ENCODE measurements at regions not wholly inside any gene's neighbourhood (a gene's known extent, or its start where the extent isn't known, plus 50 kb on each side); places are given as distances from the start of the nearest gene placed in this dataset.
"Not testable (repeated sequence)": the region's sequence is repeated elsewhere in the genome, so short reads cannot be mapped to it uniquely, and the experiment has no call there.

DNA sequence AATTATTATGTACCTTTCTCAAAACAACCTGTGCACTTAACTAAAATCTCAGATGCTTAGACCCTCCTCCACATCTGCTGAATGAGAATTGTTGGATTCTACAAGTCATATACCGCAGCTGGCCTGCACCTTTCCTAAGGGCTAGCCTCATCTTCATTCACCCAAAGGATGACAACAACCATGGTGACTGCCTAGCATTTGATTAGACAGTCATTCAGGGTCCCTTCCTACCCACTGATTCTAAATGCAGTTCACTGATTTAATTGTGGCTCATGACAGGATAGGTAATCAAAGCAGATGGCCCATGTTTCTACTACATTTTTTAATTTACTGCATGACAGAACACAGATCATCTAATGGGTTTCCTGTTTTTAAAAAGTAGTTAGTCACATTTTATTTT lies 551.9 kb upstream of the SLC10A2 start:
- Histone ChIP-seq H3K4me3 (ENCODE audit: low read length) (no peak overlapping the region), H3K4me2 (ENCODE audit: low read length) (no peak overlapping the region), H3K4me1 (ENCODE audit: control insufficient read depth, insufficient read depth, low read length) (no peaks in the 10 kb centered on the region), H3K9ac (ENCODE audit: low read depth, low read length) (no peak overlapping the region), H3K9me3 (replicated peaks; ENCODE audit: low read length) (no peaks in the 10 kb centered on the region), H3K27me3 (ENCODE audit: control insufficient read depth, insufficient read depth, low read length) (no peaks in the 10 kb centered on the region), H3K36me3 (ENCODE audit: insufficient read depth, low read length) (no peaks in the 10 kb centered on the region)

DNA sequence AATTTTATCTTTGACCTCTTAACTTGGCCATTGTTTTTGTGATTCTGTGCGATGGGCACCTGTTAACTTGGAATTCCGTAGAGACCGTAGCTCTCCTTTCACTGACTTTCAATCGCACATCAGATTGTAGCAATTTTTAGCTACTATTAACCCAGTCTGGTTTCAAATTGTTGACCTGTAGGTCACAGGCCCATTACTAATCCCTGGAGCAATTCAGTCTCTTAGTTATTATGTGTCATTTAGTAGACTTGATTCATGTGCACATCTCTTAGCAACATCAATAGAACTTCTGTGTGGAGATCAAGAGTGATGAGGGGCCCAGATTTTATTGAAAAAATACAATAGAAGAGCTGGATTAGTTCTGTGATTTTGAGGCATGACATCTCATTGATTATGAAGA lies 549.6 kb upstream of the SLC10A2 start:
- H3K27me3 ChIP-seq (ENCODE audit: control insufficient read depth, insufficient read depth, low read length), result no peaks in the 10 kb centered on the region
- no peaks in the 10 kb centered on the region for H3K4me1 ChIP-seq (ENCODE audit: control insufficient read depth, insufficient read depth, low read length)
- no peak overlapping the region for H3K4me2 ChIP-seq (ENCODE audit: low read length)
- H3K4me3 ChIP-seq (ENCODE audit: low read length), result no peak overlapping the region
- no peaks in the 10 kb centered on the region for H3K9me3 ChIP-seq (replicated peaks; ENCODE audit: low read length)
- no peaks in the 10 kb centered on the region for H3K36me3 ChIP-seq (ENCODE audit: insufficient read depth, low read length)
- H3K9ac ChIP-seq (ENCODE audit: low read depth, low read length), result no peak overlapping the region

DNA sequence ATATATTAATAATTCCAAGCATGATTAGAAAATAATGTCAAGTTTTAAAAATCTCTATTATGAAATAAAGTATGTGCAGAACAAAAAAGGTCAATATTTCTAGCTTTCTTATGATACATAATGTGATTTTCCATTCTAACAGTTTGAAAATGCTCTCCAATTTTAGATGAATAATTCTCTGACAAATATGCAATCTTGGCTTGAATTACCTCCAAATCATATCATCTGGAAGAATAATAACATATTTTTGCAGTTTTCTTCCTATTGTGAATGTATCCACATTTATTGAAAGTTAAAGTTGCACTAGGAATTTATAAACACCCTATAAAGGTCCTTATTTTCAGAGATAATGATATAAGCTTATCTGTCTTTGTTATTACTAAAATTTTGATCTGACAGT lies 548.5 kb upstream of the SLC10A2 start:
- Histone ChIP-seq H3K36me3 (ENCODE audit: insufficient read depth, low read length) (no peaks in the 10 kb centered on the region), H3K4me3 (ENCODE audit: low read length) (no peak overlapping the region), H3K4me2 (ENCODE audit: low read length) (no peak overlapping the region), H3K4me1 (ENCODE audit: control insufficient read depth, insufficient read depth, low read length) (no peaks in the 10 kb centered on the region), H3K9ac (ENCODE audit: low read depth, low read length) (no peak overlapping the region), H3K9me3 (replicated peaks; ENCODE audit: low read length) (no peaks in the 10 kb centered on the region), H3K27me3 (ENCODE audit: control insufficient read depth, insufficient read depth, low read length) (no peaks in the 10 kb centered on the region)

DNA sequence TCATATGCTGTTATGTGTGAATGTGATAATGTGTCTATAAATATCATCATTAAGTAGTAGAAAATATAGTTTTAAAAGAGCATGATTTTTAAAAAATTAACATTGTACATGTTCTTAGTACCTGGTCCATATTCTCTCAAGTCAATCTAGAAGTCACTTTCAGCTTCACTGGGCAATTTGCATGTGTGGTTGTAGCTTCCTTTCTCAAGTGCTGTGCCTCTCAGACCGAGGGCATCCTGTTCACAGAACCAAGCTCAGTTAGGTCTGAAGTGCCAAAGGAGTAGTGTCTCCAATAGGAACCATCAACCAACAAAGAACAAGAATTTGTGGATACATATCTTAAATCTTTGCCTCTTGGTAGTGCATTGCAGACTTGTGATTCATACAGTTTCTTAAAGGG lies 541.8 kb upstream of the SLC10A2 start:
- no peaks in the 10 kb centered on the region for H3K4me1 ChIP-seq (ENCODE audit: control insufficient read depth, insufficient read depth, low read length)
- no peaks in the 10 kb centered on the region for H3K9me3 ChIP-seq (replicated peaks; ENCODE audit: low read length)
- H3K36me3 ChIP-seq (ENCODE audit: insufficient read depth, low read length), result no peaks in the 10 kb centered on the region
- no peak overlapping the region for H3K4me2 ChIP-seq (ENCODE audit: low read length)
- H3K4me3 ChIP-seq (ENCODE audit: low read length), result no peak overlapping the region
- H3K9ac ChIP-seq (ENCODE audit: low read depth, low read length), result no peak overlapping the region
- H3K27me3 ChIP-seq (ENCODE audit: control insufficient read depth, insufficient read depth, low read length), result no peaks in the 10 kb centered on the region

DNA sequence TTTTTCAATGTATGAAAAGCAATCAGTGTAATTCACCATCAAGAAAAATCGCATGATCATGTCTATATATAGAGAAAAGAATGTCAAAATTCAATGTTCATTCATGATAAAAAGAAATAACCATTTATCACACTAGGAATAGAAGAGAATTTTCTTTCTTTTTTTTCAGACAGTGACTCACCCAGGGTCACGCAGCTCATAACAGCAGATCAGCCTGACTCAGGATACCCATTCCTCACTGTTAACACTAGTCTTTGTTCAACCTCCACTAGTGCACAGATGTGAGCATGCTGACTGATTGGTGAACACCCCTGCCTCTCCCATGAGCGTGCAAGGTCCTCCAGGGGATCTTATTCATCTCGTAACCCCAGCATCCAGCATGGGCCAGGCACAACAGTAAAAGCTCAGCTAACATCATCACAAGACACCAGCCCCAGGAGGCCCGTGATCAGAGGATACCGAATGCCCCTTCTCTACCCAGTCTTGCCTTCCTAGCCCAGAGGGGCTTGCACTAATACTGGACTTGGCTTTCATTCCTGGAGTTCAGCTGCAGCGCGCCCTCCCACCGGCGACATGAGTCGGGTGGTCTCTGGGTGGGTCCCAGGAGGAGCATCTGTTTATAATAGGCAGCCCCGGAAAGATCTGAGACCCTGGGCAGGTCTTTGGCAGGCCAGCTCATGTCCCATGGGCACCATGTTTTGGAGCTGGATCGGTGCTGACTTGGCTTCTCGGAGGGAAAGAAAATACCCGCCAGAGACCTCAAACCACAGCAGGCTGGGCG lies 539.5 kb upstream of the SLC10A2 start:
- H3K36me3 ChIP-seq (ENCODE audit: insufficient read depth, low read length), result no peaks in the 10 kb centered on the region
- H3K4me2 ChIP-seq (ENCODE audit: low read length), result no peak overlapping the region
- H3K9ac ChIP-seq (ENCODE audit: low read depth, low read length), result no peak overlapping the region
- H3K4me1 ChIP-seq (ENCODE audit: control insufficient read depth, insufficient read depth, low read length), result no peaks in the 10 kb centered on the region
- no peaks in the 10 kb centered on the region for H3K27me3 ChIP-seq (ENCODE audit: control insufficient read depth, insufficient read depth, low read length)
- no peaks in the 10 kb centered on the region for H3K9me3 ChIP-seq (replicated peaks; ENCODE audit: low read length)
- H3K4me3 ChIP-seq (ENCODE audit: low read length), result no peak overlapping the region

- H3K4me1 ChIP-seq (ENCODE audit: control insufficient read depth, insufficient read depth, low read length); H3K36me3 ChIP-seq (ENCODE audit: insufficient read depth, low read length); H3K4me3 ChIP-seq (ENCODE audit: low read length); H3K9me3 ChIP-seq (replicated peaks; ENCODE audit: low read length); H3K9ac ChIP-seq (ENCODE audit: low read depth, low read length); H3K27me3 ChIP-seq (ENCODE audit: control insufficient read depth, insufficient read depth, low read length); H3K4me2 ChIP-seq (ENCODE audit: low read length): not testable (repeated sequence)
Observed at GRCh38 chr13:103599870-103600269, 533.7 kb upstream of the SLC10A2 start.

GRCh38 chr13:103598671-103599070 lies 532.5 kb upstream of the SLC10A2 start:
- Histone ChIP-seq H3K36me3 (ENCODE audit: insufficient read depth, low read length) (no peaks in the 10 kb centered on the region), H3K9me3 (replicated peaks; ENCODE audit: low read length) (no peaks in the 10 kb centered on the region), H3K4me3 (ENCODE audit: low read length) (no peak overlapping the region), H3K4me2 (ENCODE audit: low read length) (no peak overlapping the region), H3K4me1 (ENCODE audit: control insufficient read depth, insufficient read depth, low read length) (no peaks in the 10 kb centered on the region), H3K9ac (ENCODE audit: low read depth, low read length) (no peak overlapping the region), H3K27me3 (ENCODE audit: control insufficient read depth, insufficient read depth, low read length) (no peaks in the 10 kb centered on the region)

- Histone ChIP-seq H3K4me2 (ENCODE audit: low read length) (no peak overlapping the region), H3K4me3 (ENCODE audit: low read length) (no peak overlapping the region), H3K4me1 (ENCODE audit: control insufficient read depth, insufficient read depth, low read length) (peaks cover 6% of the 10 kb centered on the region), H3K36me3 (ENCODE audit: insufficient read depth, low read length) (no peaks in the 10 kb centered on the region), H3K27me3 (ENCODE audit: control insufficient read depth, insufficient read depth, low read length) (no peaks in the 10 kb centered on the region), H3K9ac (ENCODE audit: low read depth, low read length) (no peak overlapping the region), H3K9me3 (replicated peaks; ENCODE audit: low read length) (no peaks in the 10 kb centered on the region)
Observed at GRCh38 chr13:103573446-103573845, 507.2 kb upstream of the SLC10A2 start.

DNA sequence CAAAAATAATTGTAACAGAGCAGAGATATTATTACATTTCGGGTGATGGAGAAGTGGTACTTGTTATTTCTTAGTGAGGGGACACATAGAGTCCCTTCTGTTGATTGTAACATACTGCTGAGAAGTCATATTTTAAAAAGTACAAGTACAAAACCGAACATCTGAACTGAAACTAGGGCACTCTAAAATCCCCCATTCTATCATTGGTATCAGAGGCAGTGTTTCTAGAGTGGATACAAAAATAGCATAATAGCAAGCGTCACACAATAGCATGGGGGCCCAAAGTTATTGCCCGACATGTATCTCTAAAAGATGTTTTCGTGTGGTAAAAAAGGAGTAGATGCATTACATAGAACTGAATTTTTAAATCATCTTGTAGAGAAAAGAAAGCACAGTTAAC lies 502.1 kb upstream of the SLC10A2 start:
- Histone ChIP-seq H3K4me2 (ENCODE audit: low read length) (no peak overlapping the region), H3K9ac (ENCODE audit: low read depth, low read length) (no peak overlapping the region), H3K36me3 (ENCODE audit: insufficient read depth, low read length) (no peaks in the 10 kb centered on the region), H3K9me3 (replicated peaks; ENCODE audit: low read length) (no peaks in the 10 kb centered on the region), H3K4me1 (ENCODE audit: control insufficient read depth, insufficient read depth, low read length) (peaks cover 6% of the 10 kb centered on the region), H3K27me3 (ENCODE audit: control insufficient read depth, insufficient read depth, low read length) (no peaks in the 10 kb centered on the region), H3K4me3 (ENCODE audit: low read length) (no peak overlapping the region)

DNA sequence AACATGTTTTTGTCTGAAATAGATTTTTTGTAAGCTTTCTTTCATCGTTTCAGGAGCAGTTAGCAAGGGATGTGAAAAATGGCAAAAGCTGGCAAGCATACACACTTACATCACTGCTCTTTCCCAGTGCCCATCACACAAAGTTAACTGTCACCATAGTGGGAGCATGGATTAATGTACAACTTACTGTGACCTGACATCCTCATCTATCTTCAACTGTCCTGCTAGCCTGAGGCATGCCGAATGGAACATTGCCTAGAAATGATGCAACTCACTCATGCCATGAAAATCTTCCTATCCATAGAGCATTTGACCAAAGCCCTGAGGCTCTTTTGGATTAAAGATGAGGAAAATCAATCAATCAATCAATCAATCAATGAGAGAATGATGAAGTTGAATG lies 491.7 kb upstream of the SLC10A2 start:
- Histone ChIP-seq H3K4me3 (ENCODE audit: low read length) (no peak overlapping the region), H3K4me2 (ENCODE audit: low read length) (no peak overlapping the region), H3K27me3 (ENCODE audit: control insufficient read depth, insufficient read depth, low read length) (no peaks in the 10 kb centered on the region), H3K4me1 (ENCODE audit: control insufficient read depth, insufficient read depth, low read length) (no peaks in the 10 kb centered on the region), H3K36me3 (ENCODE audit: insufficient read depth, low read length) (no peaks in the 10 kb centered on the region), H3K9me3 (replicated peaks; ENCODE audit: low read length) (peaks cover 3% of the 10 kb centered on the region), H3K9ac (ENCODE audit: low read depth, low read length) (no peak overlapping the region)

GRCh38 chr13:103556681-103557080 lies 490.5 kb upstream of the SLC10A2 start:
- Histone ChIP-seq H3K4me1 (ENCODE audit: control insufficient read depth, insufficient read depth, low read length) (no peaks in the 10 kb centered on the region), H3K4me3 (ENCODE audit: low read length) (no peak overlapping the region), H3K9ac (ENCODE audit: low read depth, low read length) (no peak overlapping the region), H3K4me2 (ENCODE audit: low read length) (no peak overlapping the region), H3K36me3 (ENCODE audit: insufficient read depth, low read length) (no peaks in the 10 kb centered on the region), H3K9me3 (replicated peaks; ENCODE audit: low read length) (no peaks in the 10 kb centered on the region), H3K27me3 (ENCODE audit: control insufficient read depth, insufficient read depth, low read length) (no peaks in the 10 kb centered on the region)

- no peaks in the 10 kb centered on the region for H3K36me3 ChIP-seq (ENCODE audit: insufficient read depth, low read length)
- H3K27me3 ChIP-seq (ENCODE audit: control insufficient read depth, insufficient read depth, low read length), result no peaks in the 10 kb centered on the region
- no peaks in the 10 kb centered on the region for H3K9me3 ChIP-seq (replicated peaks; ENCODE audit: low read length)
- no peak overlapping the region for H3K4me2 ChIP-seq (ENCODE audit: low read length)
- H3K4me3 ChIP-seq (ENCODE audit: low read length), result no peak overlapping the region
- H3K9ac ChIP-seq (ENCODE audit: low read depth, low read length), result no peak overlapping the region
- H3K4me1 ChIP-seq (ENCODE audit: control insufficient read depth, insufficient read depth, low read length), result no peaks in the 10 kb centered on the region
Observed at GRCh38 chr13:103547914-103548313, 481.7 kb upstream of the SLC10A2 start.

All from skeletal muscle satellite cell (primary cell).